CD4-positive, alpha-beta memory T cell (primary cell): ENCODE measurements at regions not wholly inside any gene's neighbourhood (a gene's known extent, or its start where the extent isn't known, plus 50 kb on each side); places are given as distances from the start of the nearest gene placed in this dataset.

Experiments used
- CTCF ChIA-PET: fragments of 350-600 bp; sonication (Branson Sonifier 250); formaldehyde crosslinking; loops from one replicate; lab custom pipeline; 2021; ENCODE audit warnings: inconsistent platforms; ENCODE audit not compliant: partially characterized antibody; lab: Charles Lee
- POLR2A ChIA-PET: fragments of 350-600 bp; sonication (Branson Sonifier 250); formaldehyde crosslinking; loops from one replicate; lab custom pipeline; 2021; ENCODE audit not compliant: partially characterized antibody; lab: Charles Lee
- DNase-seq, 5 donors: peaks; one replicate each; pipeline versions ENCODE4 v3.0.0 to v3.0.0-alpha.2; 2020 to 2022; ENCODE audit warnings: mixed read lengths in 1 of 5
- H3K27ac ChIP-seq: one replicate; pipeline ENCODE4 v1.7.0; 2013; ENCODE audit warnings: low read depth, low read length
- H3K27me3 ChIP-seq: 2 replicates; pipeline ENCODE4 v1.7.0; 2013; ENCODE audit warnings: mild to moderate bottlenecking, low read length, moderate library complexity; ENCODE audit not compliant: insufficient read depth
- H3K36me3 ChIP-seq: 2 replicates; pipeline ENCODE4 v1.7.0; 2013; ENCODE audit warnings: mild to moderate bottlenecking, low read length, moderate library complexity; ENCODE audit not compliant: insufficient read depth
- H3K4me1 ChIP-seq: 2 replicates; pipeline ENCODE4 v1.7.0; 2013; ENCODE audit warnings: mild to moderate bottlenecking, low read length, moderate library complexity; ENCODE audit not compliant: insufficient read depth
- H3K4me3 ChIP-seq, 2 donors: one replicate each; pipeline ENCODE4 v1.7.0; 2013; ENCODE audit warnings: low read length in 2 of 2, mild to moderate bottlenecking in 1 of 2
- H3K9me3 ChIP-seq, 2 donors: one replicate each; pipeline ENCODE4 v1.7.0; 2013; ENCODE audit warnings: low read length in 2 of 2, control low read depth in 1 of 2; ENCODE audit not compliant: control insufficient read depth in 1 of 2
- H3K27ac Mint-ChIP-seq, 7 donors: one replicate each; pipeline ENCODE4 v1.8.0; 2020 to 2021; ENCODE audit warnings: mixed read lengths in 7 of 7, mild to moderate bottlenecking in 6 of 7, inconsistent platforms in 3 of 7, moderate library complexity in 3 of 7
- H3K27me3 Mint-ChIP-seq, 2 donors: one replicate each; pipeline ENCODE4 v1.8.0; 2020 to 2021; ENCODE audit warnings: mixed read lengths in 2 of 2
- H3K36me3 Mint-ChIP-seq, 2 donors: one replicate each; pipeline ENCODE4 v1.8.0; 2020 to 2021; ENCODE audit warnings: mixed read lengths in 2 of 2, inconsistent platforms in 1 of 2, mild to moderate bottlenecking in 1 of 2
- H3K4me1 Mint-ChIP-seq, 4 donors: one replicate each; pipeline ENCODE4 v1.8.0; 2020 to 2021; ENCODE audit warnings: mixed read lengths in 4 of 4, mild to moderate bottlenecking in 1 of 4
- H3K4me3 Mint-ChIP-seq, 8 donors: one replicate each; pipeline ENCODE4 v1.8.0; 2020 to 2021; ENCODE audit warnings: mixed read lengths in 8 of 8, mild to moderate bottlenecking in 7 of 8, moderate library complexity in 6 of 8, inconsistent platforms in 3 of 8
- H3K9me3 Mint-ChIP-seq, 8 donors: one replicate each; pipeline ENCODE4 v1.8.0; 2020 to 2021; ENCODE audit warnings: mixed read lengths in 8 of 8, mild to moderate bottlenecking in 5 of 8, inconsistent platforms in 3 of 8, moderate library complexity in 1 of 8
- intact Hi-C: fragments of 100-400 bp; cut with micrococcal nuclease; formaldehyde crosslinking; loops from one replicate; pipeline ENCODE4 v1.15.1; 2023

DNA sequence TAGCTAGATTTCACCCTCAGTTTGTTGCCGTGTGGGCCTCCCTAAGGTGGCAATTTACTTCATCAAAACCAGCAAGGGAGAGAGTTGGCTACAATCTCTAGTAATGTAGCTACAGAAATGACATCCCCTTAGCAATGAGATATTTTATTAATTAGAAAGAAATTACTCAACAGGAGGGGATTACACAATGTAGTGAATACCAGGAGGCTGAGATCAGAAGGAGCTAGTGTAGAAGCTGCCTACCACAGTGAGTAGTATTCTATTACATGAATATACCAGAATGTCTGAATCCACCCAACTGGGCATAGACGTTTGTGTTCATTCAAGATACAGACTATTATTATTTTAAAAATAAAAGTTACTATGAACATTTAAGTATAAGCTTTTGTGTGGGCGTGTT is 868.2 kb upstream of the CXADR start:
- intact Hi-C loops: no loop called here
- ChIA-PET CTCF (no interaction called here), POLR2A (no interaction called here)
- Mint-ChIP-seq H3K36me3 (no peaks in the 10 kb centered on the region), H3K27me3 (no peaks in the 10 kb centered on the region), H3K9me3 (peaks cover 0 to 13% (median 5%) of the 10 kb centered on the region in 8 donors), H3K4me3 (no peak overlapping the region), H3K27ac (no peak overlapping the region), H3K4me1 (no peaks in the 10 kb centered on the region)
- Histone ChIP-seq H3K4me1 (no peaks in the 10 kb centered on the region), H3K36me3 (no peaks in the 10 kb centered on the region), H3K4me3 (no peak overlapping the region), H3K9me3 (no peaks in the 10 kb centered on the region), H3K27me3 (no peaks in the 10 kb centered on the region), H3K27ac (no peak overlapping the region)
- no peak for DNase-seq

DNA sequence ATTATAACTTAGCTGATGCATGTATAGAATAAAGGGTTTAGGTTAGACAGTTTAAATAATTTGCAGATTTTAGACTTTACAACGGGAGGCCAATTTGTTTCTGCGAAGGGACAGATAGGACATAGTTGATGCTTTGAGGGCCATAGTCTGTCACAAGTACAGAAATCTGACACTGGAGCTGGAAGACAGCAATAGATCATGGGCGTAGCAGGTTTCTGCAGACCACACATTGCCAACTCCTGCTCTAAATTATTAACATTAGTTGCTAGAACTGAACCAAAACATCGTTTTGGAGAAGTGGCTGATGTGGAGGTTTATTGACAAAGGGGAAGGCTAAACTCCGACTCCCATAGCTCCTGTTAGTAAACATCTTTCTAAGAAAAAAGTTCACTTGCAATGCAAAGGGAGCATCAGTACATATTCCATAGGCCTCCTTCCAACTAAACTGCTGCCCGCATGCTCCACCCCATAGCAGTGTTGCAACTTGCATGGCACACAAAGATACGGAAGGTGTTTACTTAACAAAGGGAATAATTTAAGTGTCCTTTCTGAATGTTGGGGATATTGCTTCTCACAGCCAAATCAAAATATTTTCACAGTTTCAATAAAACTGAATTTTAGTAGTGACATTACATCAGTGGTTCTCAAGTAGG is 862.0 kb upstream of the CXADR start:
- H3K9me3 Mint-ChIP-seq: peaks cover 0 to 21% (median 10%) of the 10 kb centered on the region in 8 donors
- ChIA-PET CTCF (no interaction called here), POLR2A (no interaction called here)
- Histone ChIP-seq H3K27ac (no peak overlapping the region), H3K27me3 (no peaks in the 10 kb centered on the region), H3K9me3 (peaks cover 0 to 2% of the 10 kb centered on the region in 2 donors), H3K4me3 (no peak overlapping the region), H3K36me3 (no peaks in the 10 kb centered on the region), H3K4me1 (no peaks in the 10 kb centered on the region)
- intact Hi-C loops: no loop called here
- H3K27ac Mint-ChIP-seq: no peak overlapping the region
- no peaks in the 10 kb centered on the region for H3K36me3 Mint-ChIP-seq
- DNase-seq: no peak
- H3K4me1 Mint-ChIP-seq: no peaks in the 10 kb centered on the region
- no peak overlapping the region for H3K4me3 Mint-ChIP-seq
- no peaks in the 10 kb centered on the region for H3K27me3 Mint-ChIP-seq

DNA sequence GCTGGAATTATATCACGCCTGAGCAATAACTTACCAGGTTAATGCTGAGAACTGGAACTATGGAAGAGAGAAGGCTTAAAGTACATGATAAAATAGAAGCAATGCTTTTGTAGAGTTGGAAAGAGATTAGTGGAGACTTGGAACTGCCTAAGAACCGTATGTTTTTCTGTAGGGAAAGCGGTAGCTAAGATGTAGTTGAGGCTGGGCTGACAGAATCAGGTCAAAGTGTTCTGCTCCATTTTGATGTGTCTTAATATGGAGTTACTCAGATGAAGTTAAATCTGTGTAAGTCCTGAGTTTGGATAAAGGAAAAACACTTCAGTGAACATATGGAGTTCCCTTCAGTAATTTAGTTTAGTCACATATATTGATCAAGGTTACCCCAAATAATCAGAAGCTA is 860.9 kb upstream of the CXADR start:
- H3K4me3 Mint-ChIP-seq: no peak overlapping the region
- Histone ChIP-seq H3K27me3 (no peaks in the 10 kb centered on the region), H3K27ac (no peak overlapping the region), H3K4me1 (no peaks in the 10 kb centered on the region), H3K36me3 (no peaks in the 10 kb centered on the region), H3K4me3 (no peak overlapping the region), H3K9me3 (peaks cover 0 to 2% of the 10 kb centered on the region in 2 donors)
- no peak overlapping the region for H3K27ac Mint-ChIP-seq
- ChIA-PET CTCF (no interaction called here), POLR2A (no interaction called here)
- H3K36me3 Mint-ChIP-seq: no peaks in the 10 kb centered on the region
- DNase-seq: no peak
- H3K27me3 Mint-ChIP-seq: no peaks in the 10 kb centered on the region
- intact Hi-C loops: no loop called here
- peaks cover 0 to 25% (median 11%) of the 10 kb centered on the region in 8 donors for H3K9me3 Mint-ChIP-seq
- no peaks in the 10 kb centered on the region for H3K4me1 Mint-ChIP-seq

DNA sequence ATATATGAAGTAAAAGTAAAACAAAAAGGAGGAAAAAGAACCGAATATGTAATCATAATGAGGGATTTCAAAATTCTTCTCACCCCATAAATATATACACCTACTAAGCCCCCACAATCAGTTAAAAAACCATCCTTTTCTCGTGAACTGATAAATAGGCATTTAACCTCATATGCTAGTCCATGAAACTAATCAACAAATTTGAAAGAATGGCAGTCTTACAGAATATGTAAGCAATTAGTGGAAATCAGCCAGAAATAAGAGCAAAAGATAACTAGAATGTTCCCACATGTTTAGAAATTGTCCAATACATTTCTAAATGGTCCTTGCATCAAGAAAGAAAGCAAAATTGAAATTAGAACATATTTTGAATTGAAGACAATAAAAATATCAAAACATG is 849.4 kb upstream of the CXADR start:
- Histone ChIP-seq H3K27ac (no peak overlapping the region), H3K4me3 (no peak overlapping the region), H3K27me3 (no peaks in the 10 kb centered on the region), H3K9me3 (no peaks in the 10 kb centered on the region), H3K36me3 (no peaks in the 10 kb centered on the region), H3K4me1 (no peaks in the 10 kb centered on the region)
- intact Hi-C loops: no loop called here
- H3K36me3 Mint-ChIP-seq: no peaks in the 10 kb centered on the region
- no peaks in the 10 kb centered on the region for H3K4me1 Mint-ChIP-seq
- ChIA-PET POLR2A (no interaction called here), CTCF (no interaction called here)
- H3K9me3 Mint-ChIP-seq: peaks cover 0 to 8% (median 0%) of the 10 kb centered on the region in 8 donors
- no peaks in the 10 kb centered on the region for H3K27me3 Mint-ChIP-seq
- no peak overlapping the region for H3K4me3 Mint-ChIP-seq
- DNase-seq: no peak
- H3K27ac Mint-ChIP-seq: no peak overlapping the region

DNA sequence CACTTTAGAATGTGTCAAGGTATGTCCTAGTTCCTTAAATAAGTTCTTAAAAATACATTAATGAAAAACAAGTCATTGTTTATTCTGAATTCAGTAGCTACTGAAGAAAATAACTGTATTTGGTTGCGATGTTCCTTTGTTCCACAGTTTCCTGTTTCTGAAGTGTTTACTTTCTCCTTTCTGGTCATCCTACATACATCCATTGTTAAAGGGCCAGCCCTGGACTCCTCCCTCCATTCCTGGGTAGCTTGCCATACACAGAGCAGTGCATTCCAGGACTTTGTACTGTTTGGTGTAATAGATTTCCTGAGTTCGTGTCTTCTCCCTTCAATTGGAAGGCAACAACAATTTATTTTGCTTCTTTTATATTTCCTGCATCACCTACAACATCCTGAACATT is 845.4 kb upstream of the CXADR start:
- H3K4me3 ChIP-seq: no peak overlapping the region
- no peak for DNase-seq
- ChIA-PET POLR2A (no interaction called here), CTCF (no interaction called here)
- H3K9me3 ChIP-seq: no peaks in the 10 kb centered on the region
- H3K27ac Mint-ChIP-seq: no peak overlapping the region
- H3K27me3 Mint-ChIP-seq: no peaks in the 10 kb centered on the region
- no peak overlapping the region for H3K27ac ChIP-seq
- H3K36me3 Mint-ChIP-seq: no peaks in the 10 kb centered on the region
- no peaks in the 10 kb centered on the region for H3K36me3 ChIP-seq
- no peaks in the 10 kb centered on the region for H3K4me1 Mint-ChIP-seq
- H3K9me3 Mint-ChIP-seq: peaks cover 0 to 11% (median 3%) of the 10 kb centered on the region in 8 donors
- intact Hi-C loops: no loop called here
- H3K4me1 ChIP-seq: no peaks in the 10 kb centered on the region
- no peak overlapping the region for H3K4me3 Mint-ChIP-seq
- no peaks in the 10 kb centered on the region for H3K27me3 ChIP-seq

DNA sequence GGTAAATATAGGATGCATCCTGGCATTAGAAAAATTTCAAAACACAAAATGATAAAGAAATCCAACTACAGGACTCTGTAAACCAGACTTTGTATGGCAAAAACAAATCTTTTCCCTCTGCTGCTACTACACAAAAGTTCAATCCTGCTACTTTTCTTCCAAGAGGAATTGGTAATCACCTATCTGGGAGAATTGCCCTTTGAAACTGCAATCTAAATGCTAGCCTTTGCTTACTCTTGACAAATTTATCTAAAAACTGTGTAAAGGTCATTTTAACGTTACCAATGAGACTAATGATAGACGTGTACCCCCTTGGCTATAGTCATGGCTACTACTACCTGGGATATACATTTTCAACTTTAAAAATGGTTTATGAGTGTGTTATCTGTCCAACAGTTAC is 837.9 kb upstream of the CXADR start:
- H3K36me3 Mint-ChIP-seq: no peaks in the 10 kb centered on the region
- POLR2A ChIA-PET: no interaction called here

DNA sequence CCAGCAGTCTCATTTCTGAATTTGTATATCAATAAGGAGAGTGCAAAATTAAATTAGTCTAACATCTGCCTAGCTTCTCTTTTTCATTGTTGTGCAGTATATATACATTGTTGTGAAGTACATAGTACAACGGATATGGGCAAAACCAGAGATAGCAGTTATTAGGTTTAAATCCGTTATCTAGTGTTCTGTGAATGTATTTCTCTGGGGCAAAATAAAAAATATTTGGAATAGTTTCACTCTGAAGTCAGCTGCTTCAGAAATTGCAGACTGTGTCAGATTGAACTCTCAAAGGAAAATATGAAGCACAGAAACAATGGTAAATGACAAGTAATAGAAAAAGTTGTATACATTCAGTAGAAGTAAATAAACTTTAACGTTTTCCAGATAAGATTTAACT is 836.5 kb upstream of the CXADR start:
- POLR2A ChIA-PET: no interaction called here
- CTCF ChIA-PET: no interaction called here

More for the DNA sequence above, 837.9 kb upstream of the CXADR start:
- Mint-ChIP-seq H3K4me3 (no peak overlapping the region), H3K9me3 (peaks cover 0 to 11% (median 4%) of the 10 kb centered on the region in 8 donors), H3K4me1 (no peaks in the 10 kb centered on the region), H3K27ac (no peak overlapping the region), H3K27me3 (no peaks in the 10 kb centered on the region)
- H3K27ac ChIP-seq: no peak overlapping the region
- CTCF ChIA-PET: no interaction called here
- no peaks in the 10 kb centered on the region for H3K9me3 ChIP-seq
- H3K36me3 ChIP-seq: no peaks in the 10 kb centered on the region
- intact Hi-C loops: no loop called here
- H3K4me3 ChIP-seq: no peak overlapping the region
- DNase-seq: no peak
- no peaks in the 10 kb centered on the region for H3K27me3 ChIP-seq
- no peaks in the 10 kb centered on the region for H3K4me1 ChIP-seq

More for the DNA sequence above, 836.5 kb upstream of the CXADR start:
- H3K27ac ChIP-seq: no peak overlapping the region
- Mint-ChIP-seq H3K36me3 (no peaks in the 10 kb centered on the region), H3K27me3 (no peaks in the 10 kb centered on the region), H3K4me1 (no peaks in the 10 kb centered on the region), H3K4me3 (no peak overlapping the region), H3K27ac (no peak overlapping the region), H3K9me3 (peaks cover 0 to 13% (median 5%) of the 10 kb centered on the region in 8 donors)
- no peak for DNase-seq
- no peaks in the 10 kb centered on the region for H3K36me3 ChIP-seq
- H3K4me3 ChIP-seq: no peak overlapping the region
- no peaks in the 10 kb centered on the region for H3K4me1 ChIP-seq
- intact Hi-C loops: no loop called here
- no peaks in the 10 kb centered on the region for H3K9me3 ChIP-seq
- H3K27me3 ChIP-seq: no peaks in the 10 kb centered on the region
